Stimulated activated naive CD8-positive, alpha-beta T cell treated with anti-CD3 and anti-CD28 coated beads, Interleukin-15, amount 100 ng/mL, for 72 hours (primary cell): ENCODE measurements at regions not wholly inside any gene's neighbourhood (a gene's known extent, or its start where the extent isn't known, plus 50 kb on each side); places are given as distances from the start of the nearest gene placed in this dataset.
A peak's percentile ranks its signal among the peaks of the same experiment; 100 is the strongest.
"Not testable (repeated sequence)": the region's sequence is repeated elsewhere in the genome, so short reads cannot be mapped to it uniquely, and the experiment has no call there.

ENCODE experiments used
- ATAC-seq: fragments of 150-1000 bp; cut with Tn5 transposase; 2 replicates; pipeline ENCODE4 v1.10.0; 2021; ENCODE audit warnings: mild to moderate bottlenecking, moderate library complexity
- DNase-seq, 2 donors: peaks; one replicate each; pipeline ENCODE4 v3.0.0; 2021 to 2022
- H3K27ac Mint-ChIP-seq, 2 donors: one replicate each; pipeline ENCODE4 v1.8.0; 2022; ENCODE audit warnings: mild to moderate bottlenecking in 2 of 2, mixed read lengths in 2 of 2, moderate library complexity in 2 of 2
- H3K27me3 Mint-ChIP-seq: one replicate; pipeline ENCODE4 v1.8.0; 2022; ENCODE audit warnings: mixed read lengths
- H3K4me1 Mint-ChIP-seq: one replicate; pipeline ENCODE4 v1.8.0; 2022; ENCODE audit warnings: mild to moderate bottlenecking, mixed read lengths
- H3K4me3 Mint-ChIP-seq, 2 donors: one replicate each; pipeline ENCODE4 v1.8.0; 2022; ENCODE audit warnings: mild to moderate bottlenecking in 2 of 2, mixed read lengths in 2 of 2, moderate library complexity in 1 of 2
- H3K9me3 Mint-ChIP-seq, 2 donors: one replicate each; pipeline ENCODE4 v1.8.0; 2022; ENCODE audit warnings: mixed read lengths in 2 of 2

GRCh38 chr7:353746-354325, 63.9 kb downstream of the FOXL3 start:
- H3K27me3 Mint-ChIP-seq, result no peaks in the 10 kb centered on the region
- H3K4me3 Mint-ChIP-seq, result no peak overlapping the region
- H3K27ac Mint-ChIP-seq, result no peak overlapping the region
- peaks cover 14% of the 10 kb centered on the region for H3K4me1 Mint-ChIP-seq
- peaks cover 2 to 9% of the 10 kb centered on the region in 2 donors for H3K9me3 Mint-ChIP-seq
- DNase-seq, result no peak
- ATAC-seq, result no peak

GRCh38 chr7:354597-355470, 64.9 kb downstream of the FOXL3 start:
- ATAC-seq (no peak), DNase-seq (no peak)
- peaks cover 4 to 13% of the 10 kb centered on the region in 2 donors for H3K9me3 Mint-ChIP-seq
- no peaks in the 10 kb centered on the region for H3K27me3 Mint-ChIP-seq
- H3K4me1 Mint-ChIP-seq, result peaks cover 15% of the 10 kb centered on the region
- H3K27ac Mint-ChIP-seq, result no peak overlapping the region
- H3K4me3 Mint-ChIP-seq, result no peak overlapping the region

GRCh38 chr7:355568-355967, 65.6 kb downstream of the FOXL3 start:
- no peak for ATAC-seq
- Mint-ChIP-seq H3K27ac (no peak overlapping the region), H3K4me3 (no peak overlapping the region), H3K27me3 (no peaks in the 10 kb centered on the region), H3K9me3 (peaks cover 4 to 13% of the 10 kb centered on the region in 2 donors), H3K4me1 (peaks cover 22% of the 10 kb centered on the region)
- no peak for DNase-seq

- no peak overlapping the region for H3K27ac Mint-ChIP-seq
- peaks cover 28% of the 10 kb centered on the region for H3K4me1 Mint-ChIP-seq
These were observed 66.1 kb downstream of the FOXL3 start for GRCh38 chr7:356087-356486.

GRCh38 chr7:356691-357462, 66.9 kb downstream of the FOXL3 start:
- DNase-seq (no peak), ATAC-seq (peak; percentile 27)
- Mint-ChIP-seq H3K9me3 (peaks cover 6 to 13% of the 10 kb centered on the region in 2 donors), H3K4me1 (peaks cover 28% of the 10 kb centered on the region), H3K4me3 (no peak overlapping the region), H3K27me3 (no peaks in the 10 kb centered on the region), H3K27ac (no peak overlapping the region)

More at GRCh38 chr7:356087-356486, 66.1 kb downstream of the FOXL3 start:
- Mint-ChIP-seq H3K9me3 (peaks cover 4 to 13% of the 10 kb centered on the region in 2 donors), H3K4me3 (no peak overlapping the region), H3K27me3 (no peaks in the 10 kb centered on the region)
- DNase-seq (no peak), ATAC-seq (no peak)

GRCh38 chr7:357531-358209, 67.7 kb downstream of the FOXL3 start:
- DNase-seq (no peak), ATAC-seq (no peak)
- H3K9me3 Mint-ChIP-seq, result peaks cover 7 to 13% of the 10 kb centered on the region in 2 donors
- H3K4me1 Mint-ChIP-seq, result peaks cover 28% of the 10 kb centered on the region
- no peaks in the 10 kb centered on the region for H3K27me3 Mint-ChIP-seq
- no peak overlapping the region for H3K4me3 Mint-ChIP-seq
- no peak overlapping the region for H3K27ac Mint-ChIP-seq

- DNase-seq (no peak), ATAC-seq (no peak)
- no peak overlapping the region for H3K27ac Mint-ChIP-seq
- no peaks in the 10 kb centered on the region for H3K27me3 Mint-ChIP-seq
- peaks cover 7 to 13% of the 10 kb centered on the region in 2 donors for H3K9me3 Mint-ChIP-seq
- H3K4me1 Mint-ChIP-seq, result peaks cover 33% of the 10 kb centered on the region
- H3K4me3 Mint-ChIP-seq, result no peak overlapping the region
These were observed 68.4 kb downstream of the FOXL3 start for GRCh38 chr7:358352-358751.

- DNase-seq (no peak), ATAC-seq (no peak)
- no peak overlapping the region for H3K4me3 Mint-ChIP-seq
- peaks cover 7 to 13% of the 10 kb centered on the region in 2 donors for H3K9me3 Mint-ChIP-seq
- H3K4me1 Mint-ChIP-seq, result peaks cover 42% of the 10 kb centered on the region
- H3K27ac Mint-ChIP-seq, result no peak overlapping the region
- H3K27me3 Mint-ChIP-seq, result no peaks in the 10 kb centered on the region
These were observed 69.3 kb downstream of the FOXL3 start for GRCh38 chr7:359226-359765.

- Mint-ChIP-seq H3K4me3 (peak overlapping the region; percentile 79 to 85), H3K27me3 (no peaks in the 10 kb centered on the region), H3K27ac (peak overlapping the region; percentile 89 to 91), H3K4me1 (peaks cover 48% of the 10 kb centered on the region), H3K9me3 (peaks cover 7 to 13% of the 10 kb centered on the region in 2 donors)
- ATAC-seq (peak; percentile 61), DNase-seq (peak in 1 of 2 donors; percentile 39)
These were observed 69.9 kb downstream of the FOXL3 start for GRCh38 chr7:359766-360361.

GRCh38 chr7:360454-361100, 70.6 kb downstream of the FOXL3 start:
- H3K4me3 Mint-ChIP-seq, result peak overlapping the region; percentile 79 to 85
- H3K27ac Mint-ChIP-seq, result peak overlapping the region; percentile 89 to 91
- DNase-seq, result peak in 1 of 2 donors; percentile 50

GRCh38 chr7:361182-361581, 71.2 kb downstream of the FOXL3 start:
- peak overlapping the region in 1 of 2 donors; percentile 86 for H3K27ac Mint-ChIP-seq

More at GRCh38 chr7:360454-361100, 70.6 kb downstream of the FOXL3 start:
- no peaks in the 10 kb centered on the region for H3K27me3 Mint-ChIP-seq
- H3K9me3 Mint-ChIP-seq, result peaks cover 7 to 13% of the 10 kb centered on the region in 2 donors
- peak; percentile 68 for ATAC-seq
- H3K4me1 Mint-ChIP-seq, result peaks cover 55% of the 10 kb centered on the region

GRCh38 chr7:361680-362401, 71.9 kb downstream of the FOXL3 start:
- H3K4me1 Mint-ChIP-seq, result peaks cover 67% of the 10 kb centered on the region
- H3K9me3 Mint-ChIP-seq, result peaks cover 7 to 13% of the 10 kb centered on the region in 2 donors
- ATAC-seq (no peak), DNase-seq (no peak)
- no peaks in the 10 kb centered on the region for H3K27me3 Mint-ChIP-seq
- H3K27ac Mint-ChIP-seq, result peak overlapping the region; percentile 86 to 97
- peak overlapping the region; percentile 73 to 84 for H3K4me3 Mint-ChIP-seq

More at GRCh38 chr7:361182-361581, 71.2 kb downstream of the FOXL3 start:
- H3K27me3 Mint-ChIP-seq, DNase-seq, ATAC-seq: not testable (repeated sequence)
- peaks cover 7 to 13% of the 10 kb centered on the region in 2 donors for H3K9me3 Mint-ChIP-seq
- peaks cover 61% of the 10 kb centered on the region for H3K4me1 Mint-ChIP-seq
- peak overlapping the region; percentile 79 to 85 for H3K4me3 Mint-ChIP-seq

- Mint-ChIP-seq H3K4me3 (peak overlapping the region; percentile 73 to 84), H3K4me1 (peaks cover 74% of the 10 kb centered on the region), H3K27ac (peak overlapping the region; percentile 86 to 97), H3K9me3 (peaks cover 7 to 13% of the 10 kb centered on the region in 2 donors), H3K27me3 (no peaks in the 10 kb centered on the region)
- peak; percentile 51 for ATAC-seq
- peak in 1 of 2 donors; percentile 53 for DNase-seq
These were observed 72.6 kb downstream of the FOXL3 start for GRCh38 chr7:362402-363096.
